ENCODE measurements at regions not wholly inside any gene's neighbourhood (a gene's known extent, or its start where the extent isn't known, plus 50 kb on each side); places are given as distances from the start of the nearest gene placed in this dataset.

GRCh38 chrX:131595120-131595519, 51.2 kb downstream of the OR13H1 start:
- no peaks in the 10 kb centered on the region for H3K27me3 ChIP-seq
- H3K27ac ChIP-seq = no peak overlapping the region
- peaks cover 0 to 8% (median 0%) of the 10 kb centered on the region in 4 donors for H3K9me3 ChIP-seq
- WGBS, 5 donors = 53 to 65% (median 63%) methylated on average over 3 of the region's 3 CpGs
- no peak for DNase-seq
- intact Hi-C loops (cut with DNase I; ENCODE audit: low total_unique reads) = no loop called here
- H3K4me3 ChIP-seq = no peak overlapping the region
- TF ChIP-seq POLR2AphosphoS5 (IDR thresholded peaks at IDR 0.05) (no peak), CTCF (IDR thresholded peaks at IDR 0.05) (no peak), POLR2A (IDR thresholded peaks at IDR 0.05) (no peak), EP300 (IDR thresholded peaks at IDR 0.05) (no peak)
- no peaks in the 10 kb centered on the region for H3K4me1 ChIP-seq
- H3K36me3 ChIP-seq = no peaks in the 10 kb centered on the region

DNA sequence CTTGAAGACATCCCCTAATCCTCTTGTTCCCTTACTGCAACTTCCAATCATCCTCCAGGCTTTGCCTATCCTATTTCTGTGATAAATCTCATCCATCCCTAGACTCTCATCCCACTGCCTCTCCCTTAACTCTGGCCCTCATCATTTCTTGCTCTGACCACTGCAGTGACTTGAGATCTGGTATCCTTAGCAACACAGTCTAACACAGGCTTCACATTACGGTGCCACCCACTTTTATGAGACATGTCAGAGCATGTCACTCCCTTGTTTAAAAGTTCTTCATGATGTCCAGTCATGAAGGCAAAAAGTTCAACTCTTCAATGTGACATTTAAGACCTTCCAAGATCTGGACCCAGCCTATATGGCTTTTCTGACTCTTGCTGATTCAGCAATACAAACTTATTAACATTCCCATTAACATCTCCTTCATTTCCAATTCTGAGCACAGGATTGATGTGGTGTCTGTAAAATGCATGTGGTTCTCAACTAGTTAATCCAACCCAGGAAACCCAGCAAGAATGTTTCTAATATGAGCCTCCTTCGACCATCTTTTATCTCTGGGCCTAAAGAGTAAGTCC, 64.0 kb downstream of the OR13H1 start:
- intact Hi-C loops (cut with DNase I; ENCODE audit: low total_unique reads) = no loop called here
- H3K9me3 ChIP-seq = no peaks in the 10 kb centered on the region
- H3K27me3 ChIP-seq = peaks cover 0 to 25% (median 0%) of the 10 kb centered on the region in 3 donors
- no peak overlapping the region for H3K4me3 ChIP-seq
- no peak overlapping the region for H3K27ac ChIP-seq
- DNase-seq = no peak
- H3K36me3 ChIP-seq = no peaks in the 10 kb centered on the region
- TF ChIP-seq EP300 (IDR thresholded peaks at IDR 0.05) (no peak), POLR2AphosphoS5 (IDR thresholded peaks at IDR 0.05) (no peak), CTCF (IDR thresholded peaks at IDR 0.05) (no peak), POLR2A (IDR thresholded peaks at IDR 0.05) (no peak)
- no peaks in the 10 kb centered on the region for H3K4me1 ChIP-seq
- 50 to 63% (median 60%) methylated on average over 2 of the region's 2 CpGs for WGBS, 5 donors

- DNase-seq = no peak
- H3K4me3 ChIP-seq = no peak overlapping the region
- intact Hi-C loops (cut with DNase I; ENCODE audit: low total_unique reads) = no loop called here
- no peak for TF ChIP-seq CTCF (IDR thresholded peaks at IDR 0.05)
- no peak for TF ChIP-seq POLR2AphosphoS5 (IDR thresholded peaks at IDR 0.05)
- H3K36me3 ChIP-seq = no peaks in the 10 kb centered on the region
- 38 to 65% (median 50%) methylated on average over 4 to 5 of the region's 5 CpGs for WGBS, 5 donors
- H3K4me1 ChIP-seq = no peaks in the 10 kb centered on the region
- peaks cover 0 to 25% (median 0%) of the 10 kb centered on the region in 3 donors for H3K27me3 ChIP-seq
- H3K9me3 ChIP-seq = no peaks in the 10 kb centered on the region
- no peak overlapping the region for H3K27ac ChIP-seq
Measured at GRCh38 chrX:131609480-131609879, 65.6 kb downstream of the OR13H1 start.

GRCh38 chrX:131613260-131613659, 69.4 kb downstream of the OR13H1 start:
- no peaks in the 10 kb centered on the region for H3K36me3 ChIP-seq
- no peaks in the 10 kb centered on the region for H3K4me1 ChIP-seq

More at GRCh38 chrX:131613260-131613659, 69.4 kb downstream of the OR13H1 start:
- intact Hi-C loops (cut with DNase I; ENCODE audit: low total_unique reads) = no loop called here
- no peak for TF ChIP-seq CTCF (IDR thresholded peaks at IDR 0.05)
- no peak for TF ChIP-seq POLR2A (IDR thresholded peaks at IDR 0.05)
- no peak for TF ChIP-seq POLR2AphosphoS5 (IDR thresholded peaks at IDR 0.05)
- TF ChIP-seq EP300 (IDR thresholded peaks at IDR 0.05) = no peak
- DNase-seq = no peak
- Histone ChIP-seq H3K27ac (no peak overlapping the region), H3K4me3 (no peak overlapping the region), H3K9me3 (no peaks in the 10 kb centered on the region), H3K27me3 (peaks cover 0 to 10% (median 0%) of the 10 kb centered on the region in 3 donors)
- 70 to 83% (median 71%) methylated on average over 3 of the region's 3 CpGs for WGBS, 5 donors
